ENCODE measurements at regions not wholly inside any gene's neighbourhood (a gene's known extent, or its start where the extent isn't known, plus 50 kb on each side); places are given as distances from the start of the nearest gene placed in this dataset.
A peak's percentile ranks its signal among the peaks of the same experiment; 100 is the strongest.

DNA sequence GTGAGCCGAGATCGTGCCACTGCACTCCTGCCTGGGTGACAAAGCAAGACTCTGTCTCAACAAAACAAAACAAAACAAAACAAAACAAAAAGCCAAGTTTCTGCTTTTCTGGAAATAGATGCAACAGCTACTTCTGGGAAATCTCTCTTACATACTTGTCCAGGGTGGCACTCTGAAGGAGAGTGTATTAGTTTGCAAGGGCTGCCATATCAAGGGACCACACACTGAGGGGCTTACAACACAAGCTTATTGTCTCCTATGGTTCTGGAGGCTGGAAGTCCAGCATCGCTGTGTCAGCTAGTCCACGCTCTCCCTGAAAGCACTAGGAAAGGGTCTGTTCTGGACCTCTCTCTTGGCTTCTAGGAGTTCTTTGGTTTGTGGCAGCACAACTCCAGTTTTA lies 277.9 kb upstream of the WWC1 start:
- DNase-seq, result no peak

DNA sequence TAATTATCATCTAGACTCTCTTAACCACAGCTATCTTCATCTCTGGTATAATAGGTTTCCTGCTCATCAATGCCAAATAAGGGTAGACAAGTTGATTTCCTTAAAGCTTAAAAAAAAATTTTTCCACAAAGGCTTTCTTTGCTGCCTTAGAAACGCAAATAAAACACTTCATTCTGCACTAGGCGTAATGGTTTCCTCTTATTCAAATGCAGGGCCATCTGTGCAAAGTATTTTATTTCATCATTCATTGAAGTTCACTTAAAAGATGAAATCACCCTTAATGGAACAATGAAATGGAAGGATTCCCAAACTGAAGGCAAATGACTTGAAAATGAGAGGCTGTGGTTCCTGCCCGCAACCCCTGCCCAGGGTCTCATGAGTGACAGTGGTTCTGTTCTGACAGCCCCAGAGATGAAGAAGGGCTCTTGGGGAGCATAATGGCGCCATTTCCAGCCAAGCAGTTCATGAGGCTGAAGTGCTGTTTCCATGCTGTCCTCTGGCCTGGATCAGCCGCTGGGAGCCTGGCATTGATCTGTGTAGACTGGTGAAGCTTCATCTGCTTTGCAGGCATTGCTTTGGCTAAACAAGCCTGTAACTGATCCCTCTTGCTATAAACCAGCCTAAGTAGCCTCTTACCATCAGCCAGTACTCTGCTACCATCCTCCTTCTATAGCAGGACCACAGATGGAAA lies 276.9 kb upstream of the WWC1 start:
- DNase-seq, result no peak

DNA sequence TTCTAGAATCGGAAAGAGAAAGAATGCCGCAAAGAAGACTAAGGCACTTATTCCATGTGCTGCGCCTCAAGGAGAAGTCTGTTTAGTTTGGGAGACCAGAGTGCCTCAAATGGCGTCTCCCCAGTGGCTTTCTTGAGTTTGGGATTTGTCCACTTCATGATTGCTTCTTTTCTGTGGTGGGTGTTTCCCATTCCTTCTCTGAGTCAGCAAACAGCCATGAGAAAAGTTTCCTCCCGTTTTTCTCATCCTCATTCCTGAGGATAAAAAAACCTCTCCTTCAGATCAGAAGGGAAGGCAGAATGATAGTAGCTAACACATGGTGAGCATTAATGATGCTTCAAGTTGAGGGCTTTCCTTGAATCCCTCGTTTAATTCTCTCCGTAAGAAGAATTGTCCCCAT lies 275.9 kb upstream of the WWC1 start:
- no peak for DNase-seq

DNA sequence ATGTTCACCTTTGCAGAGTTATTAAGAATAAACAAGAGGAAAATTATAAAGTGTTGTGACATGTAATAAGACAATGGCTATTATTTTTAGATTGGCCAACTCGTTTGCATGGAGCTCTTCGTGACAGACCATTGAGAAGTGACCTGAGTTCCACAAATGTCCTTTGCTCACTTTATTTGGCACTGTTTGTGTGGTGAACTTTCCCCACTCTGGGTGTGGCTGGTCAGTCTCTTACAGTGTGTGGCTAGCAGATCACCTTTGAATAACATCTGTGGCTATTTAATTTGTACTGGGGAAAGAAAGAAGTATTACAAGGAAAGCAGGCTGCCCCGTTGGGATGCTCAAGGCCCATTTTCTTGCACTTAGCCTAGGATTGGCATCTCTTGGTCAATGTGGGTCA lies 274.1 kb upstream of the WWC1 start:
- no peak for DNase-seq

DNA sequence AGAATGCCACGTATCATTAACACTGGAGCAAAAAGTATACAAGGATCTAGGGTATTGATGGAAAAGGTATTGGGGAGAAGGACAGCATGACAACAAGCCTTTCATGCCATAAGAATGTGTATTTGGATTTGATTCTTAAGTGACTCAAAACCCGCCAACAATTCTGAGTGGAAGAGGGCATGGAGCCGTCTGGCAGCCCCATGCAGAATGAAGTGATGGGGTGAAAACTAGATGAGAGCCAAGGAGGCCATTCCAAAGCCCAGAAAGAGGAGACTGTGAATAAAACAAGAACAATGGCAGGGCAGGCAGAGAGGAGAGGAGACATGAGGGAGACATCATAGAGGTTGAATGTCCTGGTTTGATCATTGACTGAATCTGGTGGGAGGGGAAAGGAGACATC lies 272.3 kb upstream of the WWC1 start:
- DNase-seq, result no peak

DNA sequence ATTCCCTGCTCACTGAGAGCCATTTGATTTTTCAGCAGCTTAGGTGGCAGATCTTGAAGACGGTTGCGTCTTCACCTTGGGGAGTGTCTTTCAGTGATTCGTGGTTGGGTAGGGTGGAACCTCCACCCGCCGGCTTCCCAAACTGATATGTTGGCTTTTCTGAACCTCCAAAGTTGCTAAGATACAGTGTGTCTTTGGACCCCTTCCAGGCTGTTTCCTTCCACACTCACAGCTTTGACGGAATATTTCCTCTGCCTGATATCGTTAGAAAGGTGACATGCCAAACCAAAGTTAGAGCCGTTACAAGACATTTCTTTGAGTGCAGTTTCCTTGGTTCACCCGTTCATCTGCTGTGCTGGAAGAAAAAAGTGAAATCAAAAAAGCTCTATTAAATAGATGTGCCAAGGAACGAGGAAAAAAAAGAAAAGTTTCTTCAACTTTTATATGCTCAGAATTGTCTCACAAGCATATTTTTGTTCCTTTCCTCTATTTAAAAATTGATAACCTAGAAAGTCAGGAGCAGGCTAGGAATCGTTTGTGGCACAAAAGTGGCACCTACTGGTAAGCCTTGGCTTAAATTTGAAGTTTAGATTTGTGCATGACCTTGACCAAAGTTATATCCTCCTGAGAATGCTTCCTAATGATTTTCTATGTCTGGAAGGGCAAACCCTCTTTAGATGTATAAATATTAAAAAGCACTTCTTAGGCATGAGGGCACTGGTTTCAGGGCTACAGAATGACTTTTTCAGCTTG lies 270.7 kb upstream of the WWC1 start:
- no peak for DNase-seq

DNA sequence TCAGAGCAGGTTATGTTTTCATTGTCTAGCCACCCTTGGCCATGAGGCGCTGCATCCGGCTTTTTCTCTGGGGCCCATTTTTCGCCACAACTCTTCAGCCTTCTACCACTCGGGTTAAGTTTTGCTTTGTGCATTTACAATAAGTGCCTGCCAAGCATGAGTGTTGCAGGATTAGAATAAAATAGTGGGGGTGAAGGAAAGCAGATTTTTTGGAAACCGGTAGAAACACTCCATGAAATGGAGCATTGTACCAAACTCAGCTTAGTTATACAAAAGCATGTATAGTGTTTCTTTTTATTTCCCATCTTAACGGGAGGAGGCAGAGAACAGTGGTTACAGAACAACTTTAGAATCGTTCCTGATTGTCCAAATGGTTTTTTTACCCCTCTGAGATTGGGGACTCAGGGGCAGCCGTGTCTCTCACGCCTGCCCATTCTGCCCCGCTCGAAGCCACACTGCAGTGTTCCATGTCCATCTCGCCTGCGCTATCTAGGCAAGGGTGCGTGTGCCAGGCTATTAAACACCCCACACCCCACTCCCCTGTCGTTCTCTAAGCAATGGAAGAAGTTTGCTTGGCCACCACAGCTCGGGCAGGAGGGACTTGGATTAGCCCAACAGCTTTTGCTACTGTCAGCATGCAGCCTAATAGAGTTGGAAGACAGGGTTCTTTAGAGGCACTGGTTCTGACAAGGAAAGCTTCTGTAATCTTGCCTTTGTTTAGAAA lies 268.8 kb upstream of the WWC1 start:
- no peak for DNase-seq

DNA sequence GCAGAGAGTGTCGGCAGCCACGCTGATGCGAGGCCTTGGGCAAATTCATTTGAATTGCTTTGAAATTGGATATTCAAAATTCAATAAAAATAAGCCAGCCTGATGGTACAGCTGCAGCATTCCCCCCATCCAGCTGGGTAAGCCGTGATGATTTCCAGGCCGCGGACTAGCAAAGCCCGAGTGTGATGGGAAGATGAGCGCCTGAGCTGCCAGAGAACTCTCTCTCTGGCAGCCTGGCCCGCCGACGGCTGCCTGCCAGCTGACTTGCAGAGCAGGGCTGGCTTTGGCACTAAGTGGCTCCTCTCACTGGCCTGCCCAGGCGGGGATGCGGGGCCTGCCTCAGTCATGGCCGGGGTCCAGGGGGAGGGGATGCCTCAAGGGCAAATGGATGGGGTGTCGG lies 268.3 kb upstream of the WWC1 start:
- DNase-seq, result no peak

DNA sequence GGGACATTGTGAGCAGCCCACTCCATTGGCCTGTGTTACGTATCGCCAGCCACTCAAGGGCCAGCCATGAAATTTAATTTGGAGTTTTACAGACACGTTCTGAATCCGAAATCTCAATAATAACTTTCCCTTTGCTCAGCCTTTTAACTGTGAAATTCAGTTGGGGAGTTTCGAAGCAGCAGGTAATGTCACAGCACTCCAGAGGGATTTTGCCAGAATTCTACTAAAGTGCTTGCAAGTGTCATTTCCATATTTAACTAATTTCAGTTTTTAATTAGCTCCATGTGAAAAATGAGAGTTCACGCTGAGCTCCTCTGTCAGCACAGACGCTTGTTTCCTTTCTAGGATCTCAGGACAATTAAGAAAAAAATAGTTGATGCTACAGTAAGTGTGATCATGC lies 267.1 kb upstream of the WWC1 start:
- no peak for DNase-seq

DNA sequence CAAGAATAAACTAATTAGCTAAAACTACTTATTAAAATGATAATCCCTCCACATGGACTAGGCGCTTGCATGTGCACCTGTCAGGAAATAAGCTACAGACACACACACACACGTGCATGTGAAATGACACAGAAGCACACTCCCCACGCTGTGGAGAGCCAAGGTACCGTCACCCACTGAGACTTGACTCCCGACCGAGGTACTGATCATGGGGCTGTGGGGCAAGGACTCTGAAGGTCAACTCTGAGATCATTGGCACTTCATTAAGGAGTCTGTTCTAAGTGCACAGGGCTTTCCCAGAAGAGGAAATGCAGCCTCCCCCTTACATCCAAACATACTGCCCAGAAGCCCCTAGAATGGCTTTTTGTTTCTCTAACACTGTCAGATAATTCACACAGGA lies 264.4 kb upstream of the WWC1 start:
- no peak for DNase-seq

DNA sequence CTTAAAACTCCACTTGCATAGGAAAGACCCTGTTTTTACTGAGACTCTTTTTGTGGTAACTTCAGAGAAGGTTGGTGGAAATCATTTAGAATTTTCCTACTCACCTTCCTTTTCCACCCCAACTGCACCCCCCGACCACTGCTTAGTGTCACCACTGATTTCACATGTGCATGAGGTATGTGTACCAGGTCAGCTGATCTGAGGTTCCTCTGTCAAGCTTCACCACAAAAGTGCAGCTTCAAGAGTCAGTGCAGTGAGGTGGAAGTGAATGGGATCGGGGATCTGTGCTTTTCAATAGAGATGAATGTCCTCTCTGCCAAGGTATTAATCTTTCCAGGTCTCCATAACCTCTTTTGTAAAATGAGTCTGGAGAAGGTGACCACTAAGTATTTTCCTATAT lies 260.5 kb upstream of the WWC1 start:
- no peak for DNase-seq

DNA sequence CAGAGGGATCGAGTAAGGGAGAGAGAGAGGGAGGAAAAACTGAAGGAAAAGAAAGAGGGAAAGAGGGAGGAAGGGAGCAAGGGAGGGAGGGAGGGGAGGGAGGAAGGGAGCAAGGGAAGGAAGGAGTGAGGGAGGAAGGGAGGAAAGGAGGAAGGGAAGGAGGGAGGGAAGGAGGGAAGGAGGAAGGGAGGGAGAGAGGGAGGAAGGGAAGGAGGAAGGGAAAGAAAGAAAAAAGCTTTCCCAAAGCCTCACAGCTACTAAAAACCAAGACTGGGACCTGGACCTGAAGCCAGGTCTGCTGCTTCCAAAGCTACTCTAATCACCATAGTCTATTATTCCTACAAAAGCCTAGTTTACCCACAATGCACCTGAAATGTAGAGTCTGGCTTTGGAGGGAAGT lies 259.8 kb upstream of the WWC1 start:
- DNase-seq, result no peak

DNA sequence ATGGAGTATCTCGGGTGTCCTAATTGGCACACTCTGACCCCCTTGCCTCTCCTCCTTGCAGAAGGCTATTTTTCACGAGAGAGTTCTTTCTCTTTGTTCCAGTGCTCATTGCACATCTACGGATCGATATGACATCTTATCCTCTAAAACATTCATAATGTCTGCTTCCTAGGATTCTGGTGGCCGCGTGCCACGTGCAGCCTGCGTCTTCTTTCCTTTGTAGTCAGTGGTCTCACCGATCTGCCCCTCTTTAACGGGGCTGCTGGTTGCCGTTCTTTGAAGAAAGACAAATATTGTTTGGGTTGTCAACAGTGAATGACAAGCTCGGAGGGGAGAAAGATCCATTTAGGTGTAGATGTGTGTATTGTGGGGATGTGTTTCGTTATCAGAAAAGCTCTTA lies 252.4 kb upstream of the WWC1 start:
- DNase-seq, result no peak

DNA sequence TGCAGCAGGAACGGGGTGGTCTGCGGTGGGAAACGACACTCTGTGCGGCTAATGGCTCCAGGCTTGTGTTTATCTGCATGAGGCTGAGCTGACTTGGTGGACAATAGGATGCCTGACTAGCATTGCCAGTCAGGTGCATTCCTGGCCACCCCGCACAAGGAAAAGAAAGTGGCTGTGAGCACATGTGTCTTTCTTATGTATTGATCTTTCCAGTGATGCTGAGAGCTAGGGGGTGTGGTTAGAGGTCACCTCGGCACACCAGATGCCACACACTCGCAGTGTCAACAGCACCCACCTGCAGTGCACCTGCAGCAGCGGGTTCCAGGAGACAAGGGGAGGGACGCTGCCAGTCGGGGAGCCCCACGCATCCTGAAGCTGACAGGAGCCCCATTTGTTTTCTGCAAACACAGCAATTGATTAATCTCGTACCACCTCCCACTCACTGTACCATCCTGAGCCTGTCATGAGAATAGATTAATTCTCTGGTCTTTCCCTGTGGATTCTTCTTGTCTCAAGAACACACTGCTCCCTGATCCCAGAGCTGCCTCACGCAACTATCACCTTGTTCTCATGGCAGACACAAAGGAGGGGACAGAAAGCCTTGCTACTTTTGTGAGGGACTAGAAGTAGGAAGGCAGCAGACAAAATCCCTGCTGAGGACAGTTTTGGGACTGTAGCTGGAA lies 251.7 kb upstream of the WWC1 start:
- DNase-seq, result no peak

DNA sequence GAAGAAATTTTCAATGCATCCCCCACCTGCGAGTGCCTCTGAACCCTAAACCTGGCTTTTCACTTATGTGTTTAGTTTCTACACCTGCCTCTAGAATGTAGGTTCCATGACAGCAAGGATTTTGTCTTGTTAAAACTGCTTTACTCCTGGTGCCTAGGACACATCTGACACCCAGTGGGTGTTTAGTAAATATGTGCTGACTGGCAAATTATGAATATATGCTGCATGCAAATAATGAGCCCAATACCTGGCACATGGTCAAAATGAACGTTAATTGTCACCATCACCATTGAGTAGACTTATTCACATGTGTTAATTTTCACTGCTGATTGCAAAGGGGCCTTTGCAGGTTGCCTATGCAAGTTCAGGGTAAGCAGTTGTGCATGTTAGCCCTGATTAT lies 249.9 kb upstream of the WWC1 start:
- no peak for DNase-seq

DNA sequence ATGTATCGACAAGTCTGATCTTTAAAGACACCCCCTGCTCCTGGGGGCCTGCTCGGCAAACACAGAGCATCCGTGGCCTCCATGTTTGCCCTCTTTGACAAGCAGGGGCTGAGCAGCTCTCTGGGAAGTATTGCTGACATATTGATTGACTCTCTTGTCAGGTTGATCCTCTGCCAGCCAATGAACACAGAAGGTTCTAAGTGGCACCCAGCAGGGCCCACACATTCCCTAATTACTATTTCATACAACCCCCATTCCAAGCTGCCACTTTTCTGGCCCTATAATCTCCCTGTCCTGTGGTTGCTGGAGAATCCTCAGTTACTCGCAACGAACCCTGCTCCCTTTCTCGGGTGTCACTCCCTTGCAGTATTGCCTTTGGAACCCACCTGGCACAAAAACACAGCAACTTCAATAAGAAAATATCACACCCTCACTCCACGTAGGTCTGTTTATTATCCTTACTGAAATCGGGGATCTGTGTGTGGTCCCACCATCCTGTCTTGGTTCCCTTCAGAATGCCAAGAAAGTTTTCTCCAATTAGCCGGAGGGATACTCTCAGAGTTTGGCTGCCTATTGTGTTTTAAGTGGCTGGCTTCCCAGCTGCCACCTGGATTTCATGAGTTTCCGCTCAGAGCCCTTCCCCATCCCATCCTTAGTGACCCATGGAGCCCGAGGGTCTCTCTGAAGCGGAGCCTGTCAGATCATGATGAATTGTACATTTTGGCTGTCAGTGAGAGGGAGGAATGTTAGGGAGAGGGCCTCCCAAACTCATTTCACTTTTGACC lies 249.0 kb upstream of the WWC1 start:
- DNase-seq, result no peak

DNA sequence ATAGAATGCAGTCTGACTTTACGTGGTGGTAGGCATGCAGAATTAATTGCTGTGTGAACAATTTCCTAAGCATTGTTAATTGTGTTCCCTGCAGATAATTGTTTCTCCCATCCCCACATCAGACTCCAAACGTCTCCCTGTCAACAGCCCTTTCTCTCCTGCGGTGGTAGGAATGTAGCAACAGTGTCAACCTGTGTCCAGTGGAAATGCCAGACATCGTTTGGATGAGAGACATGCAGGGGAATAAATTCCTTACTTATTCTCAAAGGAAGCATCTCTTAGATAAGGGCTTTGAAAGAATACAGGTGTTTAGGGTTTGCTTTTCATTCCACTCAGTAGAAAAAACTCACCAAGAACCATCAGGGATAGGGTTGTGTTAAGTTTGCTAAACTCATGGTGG lies 245.3 kb upstream of the WWC1 start:
- DNase-seq, result peak; percentile 61

DNA sequence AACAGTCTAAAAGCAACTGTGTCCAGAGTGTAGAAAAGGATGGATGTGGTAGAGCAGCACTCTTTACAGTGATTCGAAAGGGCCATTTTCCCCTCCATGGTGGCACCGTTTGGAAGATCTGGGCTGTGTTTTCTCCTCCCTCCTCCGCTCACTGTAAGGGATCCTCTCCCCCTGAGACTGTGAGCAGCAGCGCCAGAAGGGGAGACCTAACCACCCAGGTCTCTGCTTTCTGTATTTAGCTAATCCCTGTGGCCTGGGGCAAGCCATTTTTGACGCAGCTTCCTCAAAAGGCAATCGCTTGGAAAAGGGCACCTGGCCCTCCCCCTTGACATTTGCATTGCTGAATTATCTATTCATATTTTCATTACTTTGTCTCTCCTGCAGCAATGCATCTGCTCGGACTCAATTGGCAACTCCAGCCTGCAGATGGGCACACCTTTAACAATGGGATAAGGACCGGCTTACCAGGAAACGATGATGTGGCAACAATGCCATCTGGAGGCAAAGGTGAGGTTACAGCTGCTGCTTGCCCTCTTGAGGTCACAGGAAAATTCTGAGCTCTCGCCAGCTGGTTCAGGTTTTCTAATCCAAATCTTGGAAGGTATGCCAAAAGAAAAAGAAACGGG lies 244.3 kb upstream of the WWC1 start:
- peak; percentile 88 for DNase-seq

DNA sequence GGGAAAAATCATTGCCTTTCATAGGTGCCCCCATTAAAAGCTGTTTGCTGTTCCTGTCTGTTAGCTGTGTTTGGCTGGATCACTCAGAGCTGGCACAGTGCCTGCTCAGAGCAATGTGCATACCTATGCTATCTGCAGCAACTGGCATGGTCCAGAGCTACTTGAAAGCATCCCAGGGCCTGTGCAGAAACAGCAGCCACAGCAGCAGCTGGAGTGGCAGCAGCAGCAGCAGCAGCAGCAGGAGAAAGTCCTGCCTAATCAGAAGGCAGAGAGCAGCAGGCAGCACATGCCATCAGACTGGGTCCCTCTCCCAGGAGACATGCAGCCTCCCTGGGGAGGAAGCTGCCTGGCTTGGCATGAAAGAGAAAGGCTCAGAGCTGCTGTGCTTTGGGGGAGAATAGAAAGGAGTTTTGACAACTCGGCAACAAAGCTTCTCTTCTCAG lies 243.8 kb upstream of the WWC1 start:
- peak; percentile 67 for DNase-seq

DNA sequence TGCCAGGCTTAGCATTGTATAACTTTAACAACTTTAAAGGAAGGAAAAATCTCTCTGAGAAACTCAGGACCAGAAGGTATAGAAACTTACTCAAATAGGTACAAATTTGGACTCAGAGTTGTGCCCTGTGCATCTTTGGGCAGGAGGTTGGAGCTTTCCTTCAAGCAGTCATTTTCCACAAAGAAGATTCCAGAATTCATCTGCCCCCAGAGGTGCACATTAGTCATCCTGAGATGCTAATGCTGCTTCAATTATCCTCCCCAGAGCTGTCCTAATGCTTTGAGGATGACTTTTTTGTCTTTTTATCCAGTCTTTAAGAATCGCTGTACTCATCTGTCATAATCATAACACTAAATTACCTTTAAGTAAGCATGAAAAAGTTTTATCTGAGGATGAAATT lies 243.0 kb upstream of the WWC1 start:
- DNase-seq, result no peak

DNA sequence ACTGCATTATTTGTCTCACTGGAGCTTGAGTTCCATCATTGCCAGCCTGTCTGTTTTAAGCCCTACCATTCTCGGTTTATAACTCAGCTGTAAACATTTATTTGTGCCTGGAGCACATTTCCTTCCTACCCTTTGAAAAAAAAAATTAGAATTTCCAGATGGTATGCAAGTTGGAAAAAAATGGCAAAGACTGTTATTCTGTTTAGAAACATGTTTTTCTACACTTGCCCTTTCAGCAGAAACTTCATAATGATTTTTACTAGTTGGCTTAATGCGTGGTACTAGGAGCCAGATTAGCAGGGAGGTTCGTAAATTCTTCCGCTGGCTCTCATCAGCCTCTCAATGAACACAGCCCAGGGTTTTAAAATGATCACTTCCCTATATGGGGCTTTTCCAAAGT lies 238.8 kb upstream of the WWC1 start:
- no peak for DNase-seq

DNA sequence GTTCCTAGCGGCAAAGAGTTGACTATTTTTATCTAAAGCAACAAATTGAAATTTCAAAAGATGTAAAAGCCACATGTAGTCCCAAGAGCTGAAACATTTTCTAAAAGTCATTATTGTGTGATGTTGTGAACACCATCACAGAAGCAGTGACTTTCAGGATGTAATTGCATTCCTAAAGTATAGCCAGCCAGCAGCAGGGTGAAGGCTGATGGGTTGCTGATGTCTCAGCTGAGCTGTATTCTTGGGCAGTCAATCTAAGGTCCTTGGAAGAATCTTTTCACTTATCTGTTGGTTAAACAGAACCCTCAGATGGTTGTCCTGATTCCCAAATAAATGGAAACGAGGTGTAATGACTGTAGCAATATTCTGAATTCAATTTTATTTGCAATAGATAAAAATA lies 237.4 kb upstream of the WWC1 start:
- DNase-seq, result no peak

Data from islet precursor cell (in vitro differentiated cells).